ENCODE measurements at regions not wholly inside any gene's neighbourhood (a gene's known extent, or its start where the extent isn't known, plus 50 kb on each side); places are given as distances from the start of the nearest gene placed in this dataset.
A peak's percentile ranks its signal among the peaks of the same experiment; 100 is the strongest.

GRCh38 chr10:10160821-10161312 is 856.8 kb upstream of the CELF2 start:
- H3K4me2 ChIP-seq (ENCODE audit: low read depth, low read length, poor library complexity, severe bottlenecking), result no peak overlapping the region
- H3K27me3 ChIP-seq (ENCODE audit: low read length), result no peaks in the 10 kb centered on the region
- H3K9me3 ChIP-seq (ENCODE audit: low read length), result no peaks in the 10 kb centered on the region

DNA sequence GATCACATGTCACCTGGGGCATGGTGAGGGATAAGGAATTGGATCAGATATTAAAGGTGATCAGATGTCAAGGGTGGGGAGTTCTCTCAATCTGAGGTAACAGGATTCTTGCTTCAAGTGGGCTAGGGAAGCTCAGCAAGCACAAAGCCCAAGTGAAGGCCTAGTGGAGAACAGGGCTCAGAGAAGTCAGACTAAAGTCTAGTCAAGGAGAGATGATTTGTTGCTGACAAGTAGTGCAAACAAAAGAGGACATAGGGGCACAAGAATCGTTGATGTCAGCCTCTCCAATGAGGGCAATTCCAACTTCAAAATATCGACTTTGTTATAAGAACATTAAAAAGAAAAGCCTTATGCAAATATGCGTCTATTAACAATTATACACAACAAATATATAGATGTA is 852.8 kb upstream of the CELF2 start:
- Histone ChIP-seq H3K27ac (ENCODE audit: low read length) (no peak overlapping the region), H2AFZ (ENCODE audit: low read length) (no peak overlapping the region), H3K9me3 (ENCODE audit: low read length) (no peaks in the 10 kb centered on the region), H3K9ac (ENCODE audit: low read length) (no peak overlapping the region), H3K9me2 (replicated peaks; ENCODE audit: insufficient read depth, low read length) (no peaks in the 10 kb centered on the region), H3K4me1 (ENCODE audit: low read length) (peaks cover 14% of the 10 kb centered on the region), H4K20me1 (ENCODE audit: insufficient read depth, low read depth, low read length) (no peaks in the 10 kb centered on the region), H3K4me3 (ENCODE audit: low read length) (no peak overlapping the region), H3K27me3 (ENCODE audit: low read length) (no peaks in the 10 kb centered on the region), H3K4me2 (ENCODE audit: low read depth, low read length, poor library complexity, severe bottlenecking) (no peak overlapping the region), H3K79me2 (ENCODE audit: low read length) (no peaks in the 10 kb centered on the region), H3K36me3 (ENCODE audit: insufficient read depth, low read length) (peaks cover 5% of the 10 kb centered on the region; the same call in 1 of the 2 replicates)
- DNase-seq, result no peak

More at GRCh38 chr10:10160821-10161312, 856.8 kb upstream of the CELF2 start:
- peaks cover 5% of the 10 kb centered on the region; the same call in 1 of the 2 replicates for H3K36me3 ChIP-seq (ENCODE audit: insufficient read depth, low read length)
- H2AFZ ChIP-seq (ENCODE audit: low read length), result no peak overlapping the region
- H3K79me2 ChIP-seq (ENCODE audit: low read length), result no peaks in the 10 kb centered on the region
- no peak overlapping the region for H3K9ac ChIP-seq (ENCODE audit: low read length)
- no peaks in the 10 kb centered on the region for H3K9me2 ChIP-seq (replicated peaks; ENCODE audit: insufficient read depth, low read length)
- H4K20me1 ChIP-seq (ENCODE audit: insufficient read depth, low read depth, low read length), result no peaks in the 10 kb centered on the region
- H3K27ac ChIP-seq (ENCODE audit: low read length), result no peak overlapping the region
- H3K4me3 ChIP-seq (ENCODE audit: low read length), result no peak overlapping the region
- DNase-seq, result no peak
- H3K4me1 ChIP-seq (ENCODE audit: low read length), result peaks cover 14% of the 10 kb centered on the region

DNA sequence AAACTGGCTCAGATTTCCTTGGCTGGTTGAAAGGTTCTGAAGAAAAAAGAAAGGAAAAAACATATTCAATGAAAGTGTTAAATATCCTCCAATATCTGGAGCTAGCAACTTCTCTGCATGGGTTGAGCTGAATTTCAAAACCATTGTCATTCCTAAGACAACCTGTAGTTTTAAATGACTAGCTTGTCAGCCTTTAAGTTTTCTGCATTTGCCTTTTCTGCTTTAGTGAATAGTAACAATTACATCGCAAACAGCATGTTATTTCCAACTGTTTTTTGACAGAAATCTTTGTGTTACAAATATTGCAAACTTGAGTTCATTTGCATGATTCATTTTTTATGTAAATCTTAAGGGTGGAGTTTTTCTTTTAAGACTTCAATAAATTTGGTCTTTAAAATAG is 852.3 kb upstream of the CELF2 start:
- Histone ChIP-seq H3K36me3 (ENCODE audit: insufficient read depth, low read length) (peaks cover 5% of the 10 kb centered on the region; the same call in 1 of the 2 replicates), H3K27ac (ENCODE audit: low read length) (no peak overlapping the region), H2AFZ (ENCODE audit: low read length) (no peak overlapping the region), H3K9ac (ENCODE audit: low read length) (no peak overlapping the region), H4K20me1 (ENCODE audit: insufficient read depth, low read depth, low read length) (no peaks in the 10 kb centered on the region), H3K9me2 (replicated peaks; ENCODE audit: insufficient read depth, low read length) (no peaks in the 10 kb centered on the region), H3K27me3 (ENCODE audit: low read length) (no peaks in the 10 kb centered on the region), H3K79me2 (ENCODE audit: low read length) (no peaks in the 10 kb centered on the region), H3K9me3 (ENCODE audit: low read length) (no peaks in the 10 kb centered on the region), H3K4me2 (ENCODE audit: low read depth, low read length, poor library complexity, severe bottlenecking) (no peak overlapping the region), H3K4me1 (ENCODE audit: low read length) (peaks cover 14% of the 10 kb centered on the region), H3K4me3 (ENCODE audit: low read length) (no peak overlapping the region)
- no peak for DNase-seq

- peaks cover 33% of the 10 kb centered on the region for H3K4me1 ChIP-seq (ENCODE audit: low read length)
- no peaks in the 10 kb centered on the region for H3K79me2 ChIP-seq (ENCODE audit: low read length)
- no peaks in the 10 kb centered on the region for H4K20me1 ChIP-seq (ENCODE audit: insufficient read depth, low read depth, low read length)
- peaks cover 3% of the 10 kb centered on the region; the same call in 1 of the 2 replicates for H3K36me3 ChIP-seq (ENCODE audit: insufficient read depth, low read length)
- no peak overlapping the region for H2AFZ ChIP-seq (ENCODE audit: low read length)
- no peaks in the 10 kb centered on the region for H3K27me3 ChIP-seq (ENCODE audit: low read length)
- peak; percentile 52 for DNase-seq
- H3K9ac ChIP-seq (ENCODE audit: low read length), result no peak overlapping the region
- H3K4me2 ChIP-seq (ENCODE audit: low read depth, low read length, poor library complexity, severe bottlenecking), result peak overlapping the region; percentile 34
- H3K9me2 ChIP-seq (replicated peaks; ENCODE audit: insufficient read depth, low read length), result no peaks in the 10 kb centered on the region
- H3K9me3 ChIP-seq (ENCODE audit: low read length), result no peaks in the 10 kb centered on the region; the same call in 1 of the 2 replicates
- H3K4me3 ChIP-seq (ENCODE audit: low read length), result no peak overlapping the region
- peak overlapping the region; percentile 66 for H3K27ac ChIP-seq (ENCODE audit: low read length)
Observed at GRCh38 chr10:10178476-10178875, 839.2 kb upstream of the CELF2 start.

DNA sequence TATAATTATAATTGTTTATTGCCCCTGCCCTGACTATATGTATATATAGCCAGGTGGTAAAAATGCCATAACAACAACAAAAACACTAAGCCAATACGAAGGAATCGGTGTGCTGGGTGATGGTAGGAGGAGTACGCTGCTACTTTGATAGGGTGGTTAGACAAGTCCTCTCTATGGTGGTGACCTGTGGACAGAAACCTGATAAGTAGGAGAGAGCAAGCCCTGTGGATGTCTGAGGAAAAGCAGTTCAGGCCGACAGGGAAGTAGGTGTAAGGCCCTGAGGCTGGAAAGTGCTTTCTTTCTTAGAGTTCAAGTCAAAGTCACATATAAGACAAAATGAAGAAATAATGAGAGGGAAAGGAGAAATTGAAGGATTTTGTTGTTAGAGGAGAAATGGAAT is 823.8 kb upstream of the CELF2 start:
- H4K20me1 ChIP-seq (ENCODE audit: insufficient read depth, low read depth, low read length), result no peaks in the 10 kb centered on the region
- H3K27ac ChIP-seq (ENCODE audit: low read length), result no peak overlapping the region
- no peaks in the 10 kb centered on the region for H3K9me2 ChIP-seq (replicated peaks; ENCODE audit: insufficient read depth, low read length)
- no peak overlapping the region for H3K9ac ChIP-seq (ENCODE audit: low read length)
- H3K27me3 ChIP-seq (ENCODE audit: low read length), result no peaks in the 10 kb centered on the region
- no peaks in the 10 kb centered on the region for H3K9me3 ChIP-seq (ENCODE audit: low read length)
- no peaks in the 10 kb centered on the region for H3K36me3 ChIP-seq (ENCODE audit: insufficient read depth, low read length)
- no peak for DNase-seq
- H3K4me3 ChIP-seq (ENCODE audit: low read length), result no peak overlapping the region
- H2AFZ ChIP-seq (ENCODE audit: low read length), result no peak overlapping the region
- H3K4me2 ChIP-seq (ENCODE audit: low read depth, low read length, poor library complexity, severe bottlenecking), result no peak overlapping the region
- H3K4me1 ChIP-seq (ENCODE audit: low read length), result peaks cover 58% of the 10 kb centered on the region
- no peaks in the 10 kb centered on the region for H3K79me2 ChIP-seq (ENCODE audit: low read length)

DNA sequence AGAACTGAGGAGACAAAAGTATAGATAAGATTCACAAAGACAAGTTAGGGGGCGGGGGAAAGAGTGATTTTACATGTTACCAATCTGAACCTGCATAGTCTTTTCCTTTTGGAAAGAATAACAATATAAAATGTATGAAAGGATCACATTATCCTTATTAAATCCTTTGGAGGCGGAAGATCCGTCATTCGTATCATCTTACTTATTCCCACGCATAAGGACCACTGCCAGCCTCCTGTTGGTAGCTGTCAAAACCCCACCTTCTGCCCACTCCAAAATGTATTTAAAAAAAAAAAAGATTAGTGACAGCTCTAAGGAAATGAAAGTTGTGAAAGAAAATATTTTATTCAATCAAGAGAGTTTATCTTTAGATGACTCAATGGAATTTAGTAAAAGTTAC is 821.0 kb upstream of the CELF2 start:
- Histone ChIP-seq H3K36me3 (ENCODE audit: insufficient read depth, low read length) (no peaks in the 10 kb centered on the region), H2AFZ (ENCODE audit: low read length) (no peak overlapping the region), H4K20me1 (ENCODE audit: insufficient read depth, low read depth, low read length) (no peaks in the 10 kb centered on the region), H3K9ac (ENCODE audit: low read length) (no peak overlapping the region), H3K79me2 (ENCODE audit: low read length) (no peaks in the 10 kb centered on the region), H3K4me2 (ENCODE audit: low read depth, low read length, poor library complexity, severe bottlenecking) (no peak overlapping the region), H3K9me3 (ENCODE audit: low read length) (no peaks in the 10 kb centered on the region), H3K27me3 (ENCODE audit: low read length) (no peaks in the 10 kb centered on the region), H3K9me2 (replicated peaks; ENCODE audit: insufficient read depth, low read length) (no peaks in the 10 kb centered on the region), H3K4me3 (ENCODE audit: low read length) (no peak overlapping the region), H3K27ac (ENCODE audit: low read length) (no peak overlapping the region), H3K4me1 (ENCODE audit: low read length) (peaks cover 40% of the 10 kb centered on the region)
- DNase-seq, result no peak

DNA sequence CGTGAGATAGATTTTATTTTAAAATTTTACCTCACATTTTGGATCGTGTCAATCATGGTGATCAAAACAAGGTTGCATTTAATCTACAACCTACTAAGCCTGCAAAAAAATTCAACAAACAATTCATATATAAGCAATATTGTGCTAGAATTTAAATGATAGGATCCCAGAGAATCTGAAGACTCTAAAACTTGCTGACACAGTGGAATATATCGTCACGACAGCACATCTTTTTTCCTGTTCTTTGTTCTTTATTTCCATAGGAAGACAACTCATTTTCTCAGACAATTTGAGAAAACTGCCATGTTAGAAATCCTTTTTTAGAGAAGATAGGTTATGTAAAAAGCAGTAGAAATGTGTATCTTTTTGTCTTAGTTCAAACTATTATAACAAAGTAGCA is 820.2 kb upstream of the CELF2 start:
- H3K36me3 ChIP-seq (ENCODE audit: insufficient read depth, low read length), result peaks cover 1% of the 10 kb centered on the region; the same call in 1 of the 2 replicates
- DNase-seq, result no peak
- H3K79me2 ChIP-seq (ENCODE audit: low read length), result no peaks in the 10 kb centered on the region
- no peaks in the 10 kb centered on the region for H3K9me2 ChIP-seq (replicated peaks; ENCODE audit: insufficient read depth, low read length)
- H2AFZ ChIP-seq (ENCODE audit: low read length), result no peak overlapping the region
- H3K27me3 ChIP-seq (ENCODE audit: low read length), result no peaks in the 10 kb centered on the region
- no peak overlapping the region for H3K9ac ChIP-seq (ENCODE audit: low read length)
- H3K4me2 ChIP-seq (ENCODE audit: low read depth, low read length, poor library complexity, severe bottlenecking), result no peak overlapping the region
- H4K20me1 ChIP-seq (ENCODE audit: insufficient read depth, low read depth, low read length), result no peaks in the 10 kb centered on the region
- no peak overlapping the region for H3K4me3 ChIP-seq (ENCODE audit: low read length)
- peaks cover 32% of the 10 kb centered on the region for H3K4me1 ChIP-seq (ENCODE audit: low read length)
- H3K27ac ChIP-seq (ENCODE audit: low read length), result no peak overlapping the region
- no peaks in the 10 kb centered on the region for H3K9me3 ChIP-seq (ENCODE audit: low read length)

GRCh38 chr10:10198363-10198762 is 819.3 kb upstream of the CELF2 start:
- no peak overlapping the region for H3K4me2 ChIP-seq (ENCODE audit: low read depth, low read length, poor library complexity, severe bottlenecking)
- DNase-seq, result no peak
- no peak overlapping the region for H3K4me3 ChIP-seq (ENCODE audit: low read length)
- no peak overlapping the region for H2AFZ ChIP-seq (ENCODE audit: low read length)
- no peaks in the 10 kb centered on the region for H4K20me1 ChIP-seq (ENCODE audit: insufficient read depth, low read depth, low read length)
- no peak overlapping the region; the same call in 1 of the 2 replicates for H3K27ac ChIP-seq (ENCODE audit: low read length)
- H3K79me2 ChIP-seq (ENCODE audit: low read length), result no peaks in the 10 kb centered on the region
- no peaks in the 10 kb centered on the region; the same call in none of the 2 replicates for H3K9me3 ChIP-seq (ENCODE audit: low read length)
- H3K9me2 ChIP-seq (replicated peaks; ENCODE audit: insufficient read depth, low read length), result no peaks in the 10 kb centered on the region
- H3K36me3 ChIP-seq (ENCODE audit: insufficient read depth, low read length), result peaks cover 6% of the 10 kb centered on the region; the same call in 1 of the 2 replicates
- no peak overlapping the region for H3K9ac ChIP-seq (ENCODE audit: low read length)
- H3K27me3 ChIP-seq (ENCODE audit: low read length), result no peaks in the 10 kb centered on the region
- H3K4me1 ChIP-seq (ENCODE audit: low read length), result peaks cover 31% of the 10 kb centered on the region

Data from Karpas-422 (cell line).